ENCODE measurements at regions not wholly inside any gene's neighbourhood (a gene's known extent, or its start where the extent isn't known, plus 50 kb on each side); places are given as distances from the start of the nearest gene placed in this dataset.

GRCh38 chr10:8967061-8967460 lies 912.6 kb downstream of the GATA3 start:
- H3K27ac ChIP-seq (ENCODE audit: low read length) = no peak overlapping the region
- intact Hi-C loops (cut with micrococcal nuclease) = no loop called here
- TF ChIP-seq, protein P1, sequence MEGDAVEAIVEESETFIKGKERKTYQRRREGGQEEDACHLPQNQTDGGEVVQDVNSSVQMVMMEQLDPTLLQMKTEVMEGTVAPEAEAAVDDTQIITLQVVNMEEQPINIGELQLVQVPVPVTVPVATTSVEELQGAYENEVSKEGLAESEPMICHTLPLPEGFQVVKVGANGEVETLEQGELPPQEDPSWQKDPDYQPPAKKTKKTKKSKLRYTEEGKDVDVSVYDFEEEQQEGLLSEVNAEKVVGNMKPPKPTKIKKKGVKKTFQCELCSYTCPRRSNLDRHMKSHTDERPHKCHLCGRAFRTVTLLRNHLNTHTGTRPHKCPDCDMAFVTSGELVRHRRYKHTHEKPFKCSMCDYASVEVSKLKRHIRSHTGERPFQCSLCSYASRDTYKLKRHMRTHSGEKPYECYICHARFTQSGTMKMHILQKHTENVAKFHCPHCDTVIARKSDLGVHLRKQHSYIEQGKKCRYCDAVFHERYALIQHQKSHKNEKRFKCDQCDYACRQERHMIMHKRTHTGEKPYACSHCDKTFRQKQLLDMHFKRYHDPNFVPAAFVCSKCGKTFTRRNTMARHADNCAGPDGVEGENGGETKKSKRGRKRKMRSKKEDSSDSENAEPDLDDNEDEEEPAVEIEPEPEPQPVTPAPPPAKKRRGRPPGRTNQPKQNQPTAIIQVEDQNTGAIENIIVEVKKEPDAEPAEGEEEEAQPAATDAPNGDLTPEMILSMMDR (IDR thresholded peaks at IDR 0.05) = no peak
- no peak overlapping the region for H3K27ac Mint-ChIP-seq
- ATAC-seq = no peak
- H3K4me1 Mint-ChIP-seq = no peaks in the 10 kb centered on the region
- no peaks in the 10 kb centered on the region for H3K36me3 Mint-ChIP-seq
- no peak for DNase-seq
- no peak overlapping the region for H3K4me3 ChIP-seq (ENCODE audit: low read length)
- peaks cover 0 to 16% of the 10 kb centered on the region in 2 donors for H3K27me3 Mint-ChIP-seq (ENCODE audit: low read depth in 2 of 2)
- H3K27me3 ChIP-seq (ENCODE audit: control insufficient read depth, insufficient read depth, low read length) = no peaks in the 10 kb centered on the region
- peaks cover 0 to 3% of the 10 kb centered on the region in 2 donors for H3K9me3 Mint-ChIP-seq
- no peaks in the 10 kb centered on the region for H3K4me1 ChIP-seq (ENCODE audit: control insufficient read depth, insufficient read depth, low read length)
- no peak overlapping the region for H3K4me3 Mint-ChIP-seq
- no peaks in the 10 kb centered on the region for H3K9me3 ChIP-seq (ENCODE audit: control insufficient read depth, insufficient read depth, low read length)
- WGBS (ENCODE audit: insufficient coverage) = 84% methylated on average over 2 of the region's 2 CpGs
- H3K36me3 ChIP-seq (ENCODE audit: control insufficient read depth, insufficient read depth, low read length) = no peaks in the 10 kb centered on the region

GRCh38 chr10:8969853-8970252 lies 915.4 kb downstream of the GATA3 start:
- ATAC-seq = no peak
- TF ChIP-seq, protein P1 (IDR thresholded peaks at IDR 0.05) = no peak
- peaks cover 0 to 12% of the 10 kb centered on the region in 2 donors for H3K27me3 Mint-ChIP-seq (ENCODE audit: low read depth in 2 of 2)
- H3K4me1 Mint-ChIP-seq = no peaks in the 10 kb centered on the region
- H3K9me3 Mint-ChIP-seq = no peaks in the 10 kb centered on the region
- Histone ChIP-seq H3K4me3 (ENCODE audit: low read length) (no peak overlapping the region), H3K4me1 (ENCODE audit: control insufficient read depth, insufficient read depth, low read length) (no peaks in the 10 kb centered on the region), H3K27ac (ENCODE audit: low read length) (no peak overlapping the region), H3K27me3 (ENCODE audit: control insufficient read depth, insufficient read depth, low read length) (no peaks in the 10 kb centered on the region), H3K9me3 (ENCODE audit: control insufficient read depth, insufficient read depth, low read length) (no peaks in the 10 kb centered on the region), H3K36me3 (ENCODE audit: control insufficient read depth, insufficient read depth, low read length) (no peaks in the 10 kb centered on the region)
- no peak overlapping the region for H3K4me3 Mint-ChIP-seq
- H3K27ac Mint-ChIP-seq = no peak overlapping the region
- DNase-seq = no peak
- no peaks in the 10 kb centered on the region for H3K36me3 Mint-ChIP-seq
- WGBS (ENCODE audit: insufficient coverage) = 100% methylated on average over 1 of the region's 1 CpG
- intact Hi-C loops (cut with micrococcal nuclease) = no loop called here

DNA sequence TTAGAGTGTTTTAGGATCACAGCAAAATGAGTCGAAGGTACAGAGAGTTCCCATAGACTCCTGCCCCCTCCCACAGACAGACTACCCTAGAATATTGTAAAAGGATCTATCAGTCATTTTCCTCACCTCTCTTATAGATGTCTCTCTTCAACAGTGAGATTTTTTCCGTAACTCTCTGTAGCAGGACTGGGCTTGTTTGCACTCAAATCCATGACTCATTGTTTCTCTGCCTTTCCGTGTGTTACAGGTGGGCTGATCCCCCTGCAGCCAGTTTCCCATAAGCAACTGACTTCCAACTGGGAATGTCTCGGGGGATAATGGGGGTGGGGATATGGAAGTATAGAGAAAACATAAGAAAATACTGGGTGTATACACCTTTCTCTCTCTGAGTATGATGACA lies 921.0 kb downstream of the GATA3 start:
- no peak overlapping the region for H3K27ac ChIP-seq (ENCODE audit: low read length)
- no peaks in the 10 kb centered on the region for H3K27me3 ChIP-seq (ENCODE audit: control insufficient read depth, insufficient read depth, low read length)
- no peak overlapping the region for H3K4me3 ChIP-seq (ENCODE audit: low read length)
- TF ChIP-seq, protein P1 (IDR thresholded peaks at IDR 0.05) = no peak
- peaks cover 0 to 8% of the 10 kb centered on the region in 2 donors for H3K27me3 Mint-ChIP-seq (ENCODE audit: low read depth in 2 of 2)
- no peaks in the 10 kb centered on the region for H3K4me1 Mint-ChIP-seq
- no peak for ATAC-seq
- intact Hi-C loops (cut with micrococcal nuclease) = no loop called here
- no peaks in the 10 kb centered on the region for H3K36me3 ChIP-seq (ENCODE audit: control insufficient read depth, insufficient read depth, low read length)
- no peaks in the 10 kb centered on the region for H3K36me3 Mint-ChIP-seq
- no peaks in the 10 kb centered on the region for H3K4me1 ChIP-seq (ENCODE audit: control insufficient read depth, insufficient read depth, low read length)
- no peak overlapping the region for H3K4me3 Mint-ChIP-seq
- no peaks in the 10 kb centered on the region for H3K9me3 Mint-ChIP-seq
- H3K27ac Mint-ChIP-seq = no peak overlapping the region
- 88% methylated on average over 2 of the region's 4 CpGs for WGBS (ENCODE audit: insufficient coverage)
- H3K9me3 ChIP-seq (ENCODE audit: control insufficient read depth, insufficient read depth, low read length) = no peaks in the 10 kb centered on the region
- no peak for DNase-seq

DNA sequence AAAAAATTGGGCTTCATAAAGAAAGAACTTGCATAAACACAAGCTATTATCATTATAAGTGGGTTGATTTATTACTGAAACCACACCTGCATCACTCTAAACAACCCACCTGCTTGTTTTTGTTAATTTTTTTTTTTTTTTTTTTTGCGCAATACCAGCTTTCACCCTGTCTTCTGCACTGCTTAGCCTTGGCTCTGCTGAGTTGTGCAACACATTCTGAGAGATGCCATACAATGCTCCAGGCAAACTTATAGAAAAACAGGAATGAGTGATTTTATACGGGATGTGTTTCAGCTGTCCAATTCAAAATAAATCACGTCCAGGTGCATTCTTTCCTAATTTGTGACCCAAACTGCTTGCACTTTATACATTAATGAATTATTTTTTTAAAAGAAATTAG lies 923.6 kb downstream of the GATA3 start:
- H3K36me3 ChIP-seq (ENCODE audit: control insufficient read depth, insufficient read depth, low read length) = no peaks in the 10 kb centered on the region
- intact Hi-C loops (cut with micrococcal nuclease) = no loop called here
- no peaks in the 10 kb centered on the region for H3K4me1 Mint-ChIP-seq
- H3K27ac ChIP-seq (ENCODE audit: low read length) = no peak overlapping the region
- H3K27me3 Mint-ChIP-seq (ENCODE audit: low read depth in 2 of 2) = peaks cover 0 to 3% of the 10 kb centered on the region in 2 donors
- no peak overlapping the region for H3K4me3 Mint-ChIP-seq
- H3K36me3 Mint-ChIP-seq = no peaks in the 10 kb centered on the region
- ATAC-seq (no peak), DNase-seq (no peak)
- no peaks in the 10 kb centered on the region for H3K4me1 ChIP-seq (ENCODE audit: control insufficient read depth, insufficient read depth, low read length)
- TF ChIP-seq, protein P1 (IDR thresholded peaks at IDR 0.05) = no peak
- no peak overlapping the region for H3K4me3 ChIP-seq (ENCODE audit: low read length)
- 83% methylated on average over 3 of the region's 3 CpGs for WGBS (ENCODE audit: insufficient coverage)
- no peaks in the 10 kb centered on the region for H3K27me3 ChIP-seq (ENCODE audit: control insufficient read depth, insufficient read depth, low read length)
- no peak overlapping the region for H3K27ac Mint-ChIP-seq
- H3K9me3 Mint-ChIP-seq = no peaks in the 10 kb centered on the region
- no peaks in the 10 kb centered on the region for H3K9me3 ChIP-seq (ENCODE audit: control insufficient read depth, insufficient read depth, low read length)
